PC-9 (cell line): ENCODE measurements at regions not wholly inside any gene's neighbourhood (a gene's known extent, or its start where the extent isn't known, plus 50 kb on each side); places are given as distances from the start of the nearest gene placed in this dataset.

Experiments
- CTCF ChIP-seq: fragments of 200-600 bp; sonication (generic); conservative IDR thresholded peaks from 2 replicates; pipeline ENCODE4 v1.6.1; 2017; ENCODE audit warnings: mixed run types, antibody characterized with exemption, mild to moderate bottlenecking, moderate library complexity
- EZH2 ChIP-seq: fragments of 200-600 bp; sonication (generic); IDR thresholded peaks from 2 replicates; pipeline ENCODE4 v1.8.0; 2017; ENCODE audit warnings: antibody characterized with exemption, low read depth

- TF ChIP-seq CTCF, result no peak
- no peak for TF ChIP-seq EZH2
Measured at GRCh38 chr9:115757461-115757860, 396.1 kb upstream of the PAPPA start.
